Stimulated activated CD4-positive, alpha-beta T cell treated with anti-CD3 and anti-CD28 coated beads, TNF-alpha, amount 100 ng/mL, for 4 hours (primary cell): ENCODE measurements at regions not wholly inside any gene's neighbourhood (a gene's known extent, or its start where the extent isn't known, plus 50 kb on each side); places are given as distances from the start of the nearest gene placed in this dataset.

ENCODE experiments used
- DNase-seq, 3 experiments: peaks; one replicate each; pipeline ENCODE4 v3.0.0-alpha.2; 2020; ENCODE audit warnings: low read depth in 3 of 3

- DNase-seq: no peak
Measured at GRCh38 chr15:69838338-69838737, 259.4 kb downstream of the TLE3 start.

- DNase-seq: no peak
Measured at GRCh38 chr15:69838994-69839393, 258.7 kb downstream of the TLE3 start.

- DNase-seq: no peak
Measured at GRCh38 chr15:69841113-69841828, 256.4 kb downstream of the TLE3 start.

GRCh38 chr15:69842851-69843250, 254.9 kb downstream of the TLE3 start:
- no peak for DNase-seq

GRCh38 chr15:69843276-69843899, 254.3 kb downstream of the TLE3 start:
- DNase-seq: no peak

GRCh38 chr15:69843900-69844304, 253.8 kb downstream of the TLE3 start:
- no peak for DNase-seq

- no peak for DNase-seq
Measured at GRCh38 chr15:69845159-69845558, 252.6 kb downstream of the TLE3 start.

GRCh38 chr15:69847625-69848024, 250.1 kb downstream of the TLE3 start:
- DNase-seq: no peak

GRCh38 chr15:69848096-69848495, 249.6 kb downstream of the TLE3 start:
- DNase-seq: no peak

GRCh38 chr15:69848551-69849231, 249.0 kb downstream of the TLE3 start:
- DNase-seq: no peak

- DNase-seq: no peak
Measured at GRCh38 chr15:69849232-69849610, 248.5 kb downstream of the TLE3 start.

- no peak for DNase-seq
Measured at GRCh38 chr15:69852482-69852881, 245.2 kb downstream of the TLE3 start.

- DNase-seq: no peak
Measured at GRCh38 chr15:69852916-69853315, 244.8 kb downstream of the TLE3 start.

GRCh38 chr15:69853544-69853951, 244.2 kb downstream of the TLE3 start:
- no peak for DNase-seq

- no peak for DNase-seq
Measured at GRCh38 chr15:69854001-69854400, 243.7 kb downstream of the TLE3 start.

- no peak for DNase-seq
Measured at GRCh38 chr15:69854521-69855181, 243.1 kb downstream of the TLE3 start.

- DNase-seq: no peak
Measured at GRCh38 chr15:69855258-69856000, 242.3 kb downstream of the TLE3 start.

- DNase-seq: no peak
Measured at GRCh38 chr15:69857250-69857649, 240.5 kb downstream of the TLE3 start.

GRCh38 chr15:69857686-69858391, 239.9 kb downstream of the TLE3 start:
- no peak for DNase-seq

- no peak for DNase-seq
Measured at GRCh38 chr15:69858456-69858855, 239.3 kb downstream of the TLE3 start.

GRCh38 chr15:69859866-69860265, 237.9 kb downstream of the TLE3 start:
- no peak for DNase-seq
